HepG2 (cell line): ENCODE measurements at regions not wholly inside any gene's neighbourhood (a gene's known extent, or its start where the extent isn't known, plus 50 kb on each side); places are given as distances from the start of the nearest gene placed in this dataset.

Experiments
- ATAC-seq: fragments of 200-7000 bp; cut with Tn5 transposase; 3 replicates; pipeline ENCODE4 v1.9.1; 2020; ENCODE audit warnings: mild to moderate bottlenecking, moderate library complexity
- BruUV-seq: library from RNA; stranded (reverse); fragments of 400-500 nt; replicated peaks from 2 replicates; lab custom pipeline; 2021; lab: Mats Ljungman, UMichigan
- CTCF ChIA-PET: fragments of 300-600 bp; formaldehyde crosslinking; extraction: SDS; loops from one replicate; lab custom pipeline; 2021; ENCODE audit warnings: low total read pairs, inconsistent platforms, low intra/inter-chr PET ratio; lab: Yijun Ruan, JAX
- POLR2A ChIA-PET: fragments of 350-600 bp; sonication (Branson Sonifier 250); formaldehyde crosslinking; loops from one replicate; lab custom pipeline; 2020; ENCODE audit warnings: antibody characterized with exemption, inconsistent platforms; lab: Yijun Ruan, JAX
- DNase-seq: peaks from one replicate; pipeline ENCODE4 v3.0.0-alpha.2; 2015; ENCODE audit warnings: low spot score
- FAIRE-seq: peaks from 3 replicates; lab custom pipeline; 2011; peaks lifted over from hg19 to GRCh38; lab: Jason Lieb, UNC
- H2AFZ ChIP-seq: one replicate; pipeline ENCODE4 v1.6.1; 2011; ENCODE audit warnings: low read length, inconsistent platforms
- H3K27ac ChIP-seq: fragments of 300-600 bp; 3 replicates; pipeline ENCODE4 v1.8.0; 2011; ENCODE audit warnings: mixed run types, mild to moderate bottlenecking, mixed read lengths, low read length, inconsistent platforms; ENCODE audit not compliant: insufficient read depth; ENCODE audit errors: extremely low read length
- H3K27me3 ChIP-seq, 2 experiments: fragments of 200-600 bp in 1 of 2; 2 replicates in 1 of 2; 3 replicates in 1 of 2; pipeline versions ENCODE4 v1.6.0 to v1.8.0; 2011; ENCODE audit warnings: low read length in 2 of 2, mild to moderate bottlenecking in 2 of 2, moderate library complexity in 2 of 2, inconsistent platforms in 1 of 2; ENCODE audit not compliant: insufficient read depth in 2 of 2, control insufficient read depth in 1 of 2
- H3K36me3 ChIP-seq, 2 experiments: fragments of 200-600 bp in 1 of 2; replicated peaks in 1 of 2; 2 replicates in 1 of 2; 3 replicates in 1 of 2; pipeline versions ENCODE4 v1.5.1 to v1.8.0; 2011; ENCODE audit warnings: low read length in 2 of 2, inconsistent platforms in 1 of 2; ENCODE audit not compliant: insufficient read depth in 2 of 2, control insufficient read depth in 1 of 2
- H3K4me1 ChIP-seq: 2 replicates; pipeline ENCODE4 v1.5.1; 2012; ENCODE audit warnings: low read length, inconsistent platforms; ENCODE audit not compliant: insufficient read depth
- H3K4me2 ChIP-seq: 2 replicates; pipeline ENCODE4 v1.6.0; 2011; ENCODE audit warnings: low read depth, low read length, inconsistent platforms
- H3K4me3 ChIP-seq, 3 experiments: fragments of 200-600 bp in 1 of 3; sonication (generic), shearing (Covaris generic) in 1 of 3; replicated peaks in 1 of 3; 2 replicates each; pipeline ENCODE4 v1.5.1; 2011 to 2016; ENCODE audit warnings: low read length in 3 of 3, inconsistent platforms in 2 of 3, low read depth in 2 of 3, mild to moderate bottlenecking in 2 of 3, control low read depth in 1 of 3, mixed read lengths in 1 of 3; ENCODE audit not compliant: insufficient read depth in 1 of 3
- H3K79me2 ChIP-seq: one replicate; pipeline ENCODE4 v1.6.1; 2011; ENCODE audit warnings: low read length, inconsistent platforms; ENCODE audit not compliant: insufficient read depth
- H3K9ac ChIP-seq: 2 replicates; pipeline ENCODE4 v1.6.0; 2011; ENCODE audit warnings: mild to moderate bottlenecking, low read depth, low read length, inconsistent platforms; ENCODE audit not compliant: insufficient read depth
- H3K9me3 ChIP-seq: 2 replicates; pipeline ENCODE4 v1.5.1; 2012; ENCODE audit warnings: mild to moderate bottlenecking, low read length
- H4K20me1 ChIP-seq: 2 replicates; pipeline ENCODE4 v1.6.0; 2011; ENCODE audit warnings: inconsistent platforms, mild to moderate bottlenecking, low read length, moderate library complexity; ENCODE audit not compliant: insufficient read depth
- ARNT2 ChIP-seq: sonication (generic); formaldehyde crosslinking; IDR thresholded peaks from 2 replicates; pipeline ENCODE4 v1.8.0; 2022; ENCODE audit warnings: mild to moderate bottlenecking, low read depth, missing genetic modification reagents, moderate library complexity
- HNRNPK ChIP-seq: fragments of 200-400 bp; formaldehyde crosslinking; IDR thresholded peaks from 2 replicates; pipeline ENCODE4 v1.6.1; 2018; ENCODE audit warnings: low read length, low read depth, moderate library complexity, mild to moderate bottlenecking; ENCODE audit not compliant: poor library complexity, severe bottlenecking
- HOXA5 ChIP-seq: sonication (generic); formaldehyde crosslinking; IDR thresholded peaks from 2 replicates; pipeline ENCODE4 v1.4.0; 2020; ENCODE audit warnings: missing genetic modification reagents
- IRF2 ChIP-seq: IDR thresholded peaks from 2 replicates; pipeline ENCODE4 v1.6.1; 2018; ENCODE audit warnings: missing genetic modification reagents, missing compliant biosample characterization
- IRX3 ChIP-seq: sonication (generic); formaldehyde crosslinking; IDR thresholded peaks from 2 replicates; pipeline ENCODE4 v1.8.1; 2023; ENCODE audit warnings: mild to moderate bottlenecking, low read depth, missing genetic modification reagents, borderline replicate concordance
- MXD4 ChIP-seq: IDR thresholded peaks from 2 replicates; pipeline ENCODE4 v1.6.1; 2016; ENCODE audit warnings: mild to moderate bottlenecking, missing biosample characterization, missing genetic modification reagents
- MZF1 ChIP-seq: sonication (generic); formaldehyde crosslinking; IDR thresholded peaks from 2 replicates; pipeline ENCODE4 v1.8.1; 2023; ENCODE audit warnings: mild to moderate bottlenecking, missing genetic modification reagents, borderline replicate concordance
- PAX8 ChIP-seq: sonication (generic); formaldehyde crosslinking; IDR thresholded peaks from 2 replicates; pipeline ENCODE4 v1.8.0; 2022; ENCODE audit warnings: mild to moderate bottlenecking, missing genetic modification reagents, borderline replicate concordance
- RAD51 ChIP-seq: fragments of 450-650 bp; IDR thresholded peaks from 2 replicates; pipeline ENCODE4 v1.6.1; 2016; ENCODE audit warnings: borderline replicate concordance
- SMYD3 ChIP-seq: sonication (generic); formaldehyde crosslinking; IDR thresholded peaks from 2 replicates; pipeline ENCODE4 v1.8.1; 2023; ENCODE audit warnings: mild to moderate bottlenecking, missing genetic modification reagents
- THAP11 ChIP-seq: IDR thresholded peaks from 2 replicates; pipeline ENCODE4 v1.6.1; 2016; ENCODE audit warnings: missing biosample characterization, missing genetic modification reagents
- ZNF235 ChIP-seq: sonication (generic); formaldehyde crosslinking; IDR thresholded peaks from 2 replicates; pipeline ENCODE4 v1.8.1; 2023; ENCODE audit warnings: mild to moderate bottlenecking, missing genetic modification reagents, borderline replicate concordance
- ZNF329 ChIP-seq: sonication (generic); formaldehyde crosslinking; IDR thresholded peaks from 2 replicates; pipeline ENCODE4 v1.9.0; 2021; ENCODE audit warnings: low read depth, mild to moderate bottlenecking, missing genetic modification reagents
- ZNF567 ChIP-seq: sonication (generic); formaldehyde crosslinking; IDR thresholded peaks from 2 replicates; pipeline ENCODE4 v1.8.1; 2023; ENCODE audit warnings: mild to moderate bottlenecking, missing genetic modification reagents, borderline replicate concordance
- WGBS: methylation state at CpG from one replicate; pipeline ENCODE4 v1.1.6; 2017; ENCODE audit warnings: low lambda C conversion rate; 5-methylcytosine and 5-hydroxymethylcytosine counted together
- in situ Hi-C: cut with HindIII; loops from 2 replicates; pipeline ENCODE4 v1.10.0; 2017; ENCODE audit warnings: low pct_unique_long_range_greater_than_20kb; ENCODE audit not compliant: extremely low pct_ligation_motif_present
- intact Hi-C: fragments of 100-400 bp; cut with micrococcal nuclease; formaldehyde crosslinking; loops from one replicate; pipeline ENCODE4 v1.10.0; 2022; ENCODE audit not compliant: unreplicated experiment
- TF ChIP-seq, protein P1 (sequence below): sonication (generic); formaldehyde crosslinking; IDR thresholded peaks from 2 replicates; pipeline ENCODE4 v1.5.0; 2020; ENCODE audit warnings: missing genetic modification reagents
- TF ChIP-seq, protein P2 (sequence below): sonication (generic); formaldehyde crosslinking; IDR thresholded peaks from 2 replicates; pipeline ENCODE4 v1.5.1; 2020; ENCODE audit warnings: mild to moderate bottlenecking, missing genetic modification reagents, borderline replicate concordance

DNA sequence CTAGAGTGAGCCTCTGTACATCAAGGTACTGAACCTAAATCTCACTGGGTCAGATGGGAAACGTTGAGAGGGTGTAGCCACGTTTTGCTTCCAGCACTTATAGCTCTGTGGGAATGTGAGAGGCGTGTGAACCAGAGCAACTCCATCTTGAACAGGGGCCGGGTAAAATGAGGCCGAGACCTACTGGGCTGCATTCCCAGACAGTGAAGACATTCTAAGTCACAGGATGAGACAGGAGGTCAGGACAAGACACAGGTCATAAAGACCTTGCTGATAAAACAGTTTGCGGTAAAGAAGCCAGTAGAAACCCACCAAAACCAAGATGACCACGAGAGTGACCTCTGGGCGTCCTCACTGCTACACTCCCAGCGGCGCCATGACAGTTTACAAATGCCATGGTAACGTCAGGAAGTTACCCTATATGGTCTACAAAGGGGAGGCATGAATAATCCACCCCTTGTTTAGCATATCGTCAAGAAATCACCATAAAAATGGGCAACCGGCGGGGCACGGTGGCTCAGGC lies 63.4 kb upstream of the NCOR2 start:
- DNase-seq (no peak), ATAC-seq (no peak), FAIRE-seq (no peak)
- Histone ChIP-seq H3K4me2 (no peak overlapping the region), H3K27me3 (peaks cover 0 to 28% of the 10 kb centered on the region in 2 experiments; a peak in 3 of 5 replicates), H3K4me3 (no peak overlapping the region), H3K9me3 (no peaks in the 10 kb centered on the region), H3K79me2 (no peaks in the 10 kb centered on the region), H3K27ac (no peak overlapping the region), H3K9ac (no peak overlapping the region), H4K20me1 (no peaks in the 10 kb centered on the region), H2AFZ (no peak overlapping the region), H3K36me3 (no peaks in the 10 kb centered on the region), H3K4me1 (peaks cover 12% of the 10 kb centered on the region)
- TF ChIP-seq, protein P1, sequence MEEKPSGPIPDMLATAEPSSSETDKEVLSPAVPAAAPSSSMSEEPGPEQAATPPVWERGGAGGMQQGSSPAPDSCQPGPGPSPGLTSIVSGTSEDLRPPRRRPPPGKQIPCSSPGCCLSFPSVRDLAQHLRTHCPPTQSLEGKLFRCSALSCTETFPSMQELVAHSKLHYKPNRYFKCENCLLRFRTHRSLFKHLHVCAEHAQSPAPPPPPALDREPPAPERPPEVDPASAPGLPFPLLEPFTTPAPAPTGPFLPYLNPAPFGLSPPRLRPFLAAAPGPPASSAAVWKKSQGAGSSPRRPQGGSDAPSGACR (CRISPR knock-in tag) = no peak
- TF ChIP-seq ZNF567 (CRISPR knock-in tag) (no peak), IRF2 (CRISPR knock-in tag) (no peak), MXD4 (no peak), HNRNPK (no peak), MZF1 (CRISPR knock-in tag) (no peak), IRX3 (CRISPR knock-in tag) (no peak), RAD51 (no peak), ZNF235 (no peak), ZNF329 (CRISPR knock-in tag) (no peak), SMYD3 (CRISPR knock-in tag) (no peak), THAP11 (CRISPR knock-in tag) (no peak), ARNT2 (CRISPR knock-in tag) (no peak), HOXA5 (CRISPR knock-in tag) (no peak), PAX8 (CRISPR knock-in tag) (no peak)
- TF ChIP-seq, protein P2, sequence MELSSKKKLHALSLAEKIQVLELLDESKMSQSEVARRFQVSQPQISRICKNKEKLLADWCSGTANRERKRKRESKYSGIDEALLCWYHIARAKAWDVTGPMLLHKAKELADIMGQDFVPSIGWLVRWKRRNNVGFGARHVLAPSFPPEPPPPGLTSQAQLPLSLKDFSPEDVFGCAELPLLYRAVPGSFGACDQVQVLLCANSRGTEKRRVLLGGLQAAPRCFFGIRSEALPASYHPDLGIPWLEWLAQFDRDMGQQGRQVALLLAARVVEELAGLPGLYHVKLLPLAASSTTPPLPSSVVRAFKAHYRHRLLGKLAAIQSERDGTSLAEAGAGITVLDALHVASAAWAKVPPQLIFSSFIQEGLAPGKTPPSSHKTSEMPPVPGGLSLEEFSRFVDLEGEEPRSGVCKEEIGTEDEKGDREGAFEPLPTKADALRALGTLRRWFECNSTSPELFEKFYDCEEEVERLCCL = no peak
- WGBS = 58% methylated on average over 15 of the region's 15 CpGs
- ChIA-PET POLR2A (no interaction called here), CTCF (no interaction called here)
- BruUV-seq = no TSS peak
- in situ Hi-C loops (no loop called here), intact Hi-C loops (no loop called here)
